ACC112 (cell line): ENCODE measurements at regions not wholly inside any gene's neighbourhood (a gene's known extent, or its start where the extent isn't known, plus 50 kb on each side); places are given as distances from the start of the nearest gene placed in this dataset.

ENCODE experiments used
- H2AFZ ChIP-seq: fragments of 200-600 bp; sonication (generic); one replicate; pipeline ENCODE4 v1.6.0; 2017; ENCODE audit warnings: antibody characterized with exemption, low read length; ENCODE audit not compliant: unreplicated experiment
- H3K27ac ChIP-seq: fragments of 200-600 bp; sonication (generic); 2 replicates; pipeline ENCODE4 v1.5.1; 2014; ENCODE audit warnings: low read depth, mild to moderate bottlenecking, antibody characterized with exemption, low read length, moderate library complexity
- H3K27me3 ChIP-seq: fragments of 200-600 bp; sonication (generic); 2 replicates; pipeline ENCODE4 v1.6.1; 2014; ENCODE audit warnings: mild to moderate bottlenecking, antibody characterized with exemption, low read length, moderate library complexity, mixed read lengths; ENCODE audit not compliant: insufficient read depth
- H3K36me3 ChIP-seq: fragments of 200-600 bp; sonication (generic); 2 replicates; pipeline ENCODE4 v1.6.1; 2016; ENCODE audit warnings: mild to moderate bottlenecking, antibody characterized with exemption, low read length, moderate library complexity, mixed read lengths; ENCODE audit not compliant: insufficient read depth
- H3K4me1 ChIP-seq: fragments of 200-600 bp; sonication (generic); one replicate; pipeline ENCODE4 v1.6.1; 2016; ENCODE audit warnings: low read length, mixed read lengths; ENCODE audit not compliant: insufficient read depth, unreplicated experiment, control insufficient read depth
- H3K4me3 ChIP-seq: fragments of 200-600 bp; sonication (generic); 2 replicates; pipeline ENCODE4 v1.5.1; 2014; ENCODE audit warnings: mild to moderate bottlenecking, low read depth, low read length
- H3K79me2 ChIP-seq: fragments of 200-600 bp; sonication (generic); one replicate; pipeline ENCODE4 v1.6.0; 2016; ENCODE audit warnings: low read length; ENCODE audit not compliant: control insufficient read depth, unreplicated experiment, insufficient read depth

DNA sequence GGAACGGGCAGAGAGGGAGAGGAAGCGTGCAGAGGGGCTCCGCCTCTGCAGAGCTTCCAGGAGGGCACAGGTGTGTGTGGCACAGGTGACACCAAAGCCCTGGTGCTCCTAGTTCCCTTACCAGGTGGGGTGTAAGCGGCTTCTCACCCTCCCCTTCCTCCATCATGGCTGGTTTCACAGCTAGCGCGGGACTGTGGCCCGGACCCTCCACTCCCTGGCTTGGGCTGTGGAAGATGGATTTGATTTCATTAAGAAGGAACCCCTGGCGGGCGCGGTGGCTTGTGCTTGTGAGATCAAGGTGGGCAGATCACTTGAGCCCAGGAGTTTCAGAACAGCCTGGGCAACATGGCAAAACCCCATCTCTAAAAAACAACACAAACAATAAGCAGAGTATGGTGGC is 241.2 kb upstream of the GSE1 start:
- Histone ChIP-seq H3K4me3 (peak overlapping the region; percentile 62), H3K79me2 (peaks cover 12% of the 10 kb centered on the region), H2AFZ (no peak overlapping the region), H3K27me3 (no peaks in the 10 kb centered on the region), H3K4me1 (peaks cover 40% of the 10 kb centered on the region), H3K27ac (no peak overlapping the region), H3K36me3 (no peaks in the 10 kb centered on the region)

DNA sequence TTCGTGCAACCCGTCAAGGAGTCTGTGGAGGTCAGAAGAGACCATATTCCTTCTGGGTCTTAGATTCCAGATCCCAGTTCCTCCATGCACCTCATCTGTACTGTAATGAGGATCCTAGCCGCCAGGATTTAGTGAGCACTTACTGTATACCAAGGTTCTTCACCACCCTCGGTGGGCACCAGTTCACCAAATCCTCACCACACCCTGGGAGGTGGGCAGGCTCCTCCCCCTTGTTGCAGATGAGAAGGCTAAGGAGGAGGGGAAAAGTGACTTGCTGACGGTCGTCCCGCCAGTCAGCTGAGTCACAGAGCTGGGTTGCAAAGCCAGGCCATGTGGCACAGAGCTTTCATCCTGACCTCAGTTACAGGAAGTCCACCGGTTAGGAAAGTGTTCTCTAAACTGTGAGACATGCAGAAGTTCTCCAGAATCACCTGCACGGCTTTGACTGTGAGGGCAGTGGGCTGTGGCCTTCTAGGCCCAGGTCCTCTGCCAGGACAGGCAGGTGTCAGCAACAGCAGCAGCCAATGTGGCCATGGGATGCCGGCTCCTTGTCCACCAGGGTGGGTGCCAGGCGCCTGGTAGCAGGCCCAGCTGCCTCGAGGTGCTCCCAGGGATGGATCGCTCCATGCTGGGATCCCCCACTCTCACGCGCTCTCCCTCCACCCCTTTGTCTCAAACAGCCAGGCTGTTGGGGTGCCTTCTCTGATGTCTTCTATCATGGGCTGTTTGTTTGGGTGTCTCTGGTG is 240.3 kb upstream of the GSE1 start:
- Histone ChIP-seq H3K4me1 (peaks cover 40% of the 10 kb centered on the region), H3K27me3 (no peaks in the 10 kb centered on the region), H3K4me3 (no peak overlapping the region), H3K79me2 (peaks cover 12% of the 10 kb centered on the region), H2AFZ (no peak overlapping the region), H3K36me3 (no peaks in the 10 kb centered on the region), H3K27ac (peak overlapping the region; percentile 50)

DNA sequence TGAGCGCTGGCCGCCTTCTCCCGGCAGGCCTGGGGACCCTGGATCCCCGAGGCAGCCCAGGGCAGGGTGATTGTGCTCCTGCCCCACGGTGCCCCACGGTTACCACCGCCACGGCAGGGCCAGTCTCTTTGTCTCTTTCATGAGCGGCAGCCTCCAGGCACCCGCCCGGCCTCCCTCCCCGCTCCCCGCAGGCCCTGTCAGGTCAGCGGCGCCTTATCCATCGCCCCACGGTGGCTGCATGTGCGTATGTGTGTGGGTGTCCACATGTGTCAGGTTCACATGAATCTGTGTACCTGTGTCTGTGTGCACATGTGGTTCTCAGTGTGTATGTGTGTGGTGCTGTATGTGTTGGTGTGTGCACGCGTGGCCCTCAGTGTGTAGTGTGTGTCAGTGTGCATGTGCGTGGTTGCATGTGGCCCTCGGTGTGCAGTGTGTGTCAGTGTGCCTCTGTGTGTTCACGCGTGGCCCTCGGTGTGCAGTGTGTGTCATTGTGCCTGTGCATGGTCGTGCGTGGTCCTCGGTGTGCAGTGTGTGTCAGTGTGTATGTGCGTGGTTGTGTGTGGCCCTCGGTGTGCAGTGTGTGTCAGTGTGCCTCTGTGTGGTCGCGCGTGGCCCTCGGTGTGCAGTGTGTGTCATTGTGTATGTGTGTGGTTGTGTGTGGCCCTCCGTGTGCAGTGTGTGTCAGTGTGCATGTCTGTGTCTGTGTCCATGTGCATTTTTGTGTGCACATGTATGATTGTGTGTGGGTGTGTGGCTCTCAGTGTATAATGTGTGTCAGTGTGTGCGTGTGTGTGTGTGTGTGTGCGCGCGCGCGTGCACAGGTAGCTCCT is 239.2 kb upstream of the GSE1 start:
- Histone ChIP-seq H3K79me2 (peaks cover 15% of the 10 kb centered on the region), H3K36me3 (no peaks in the 10 kb centered on the region), H2AFZ (no peak overlapping the region), H3K27ac (no peak overlapping the region), H3K4me3 (no peak overlapping the region), H3K4me1 (peaks cover 40% of the 10 kb centered on the region), H3K27me3 (no peaks in the 10 kb centered on the region)

DNA sequence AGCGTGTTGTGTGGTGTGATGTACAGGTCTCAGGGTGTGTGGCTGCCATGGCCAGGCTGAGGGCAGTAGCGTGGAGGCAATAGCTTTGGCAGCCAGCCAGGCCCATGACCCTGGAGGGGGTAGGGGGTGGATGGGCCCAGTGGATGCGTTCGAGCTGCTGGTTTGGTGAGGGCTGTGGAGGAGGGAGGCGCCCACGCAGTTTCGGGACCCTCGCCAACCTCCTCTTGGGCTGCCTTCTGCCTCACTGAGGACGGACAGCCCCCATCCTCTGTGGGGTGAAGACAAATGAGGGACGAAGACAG is 238.6 kb upstream of the GSE1 start:
- Histone ChIP-seq H3K4me3 (no peak overlapping the region), H2AFZ (no peak overlapping the region), H3K79me2 (peaks cover 15% of the 10 kb centered on the region), H3K27me3 (no peaks in the 10 kb centered on the region), H3K36me3 (no peaks in the 10 kb centered on the region), H3K4me1 (peaks cover 38% of the 10 kb centered on the region), H3K27ac (no peak overlapping the region)

DNA sequence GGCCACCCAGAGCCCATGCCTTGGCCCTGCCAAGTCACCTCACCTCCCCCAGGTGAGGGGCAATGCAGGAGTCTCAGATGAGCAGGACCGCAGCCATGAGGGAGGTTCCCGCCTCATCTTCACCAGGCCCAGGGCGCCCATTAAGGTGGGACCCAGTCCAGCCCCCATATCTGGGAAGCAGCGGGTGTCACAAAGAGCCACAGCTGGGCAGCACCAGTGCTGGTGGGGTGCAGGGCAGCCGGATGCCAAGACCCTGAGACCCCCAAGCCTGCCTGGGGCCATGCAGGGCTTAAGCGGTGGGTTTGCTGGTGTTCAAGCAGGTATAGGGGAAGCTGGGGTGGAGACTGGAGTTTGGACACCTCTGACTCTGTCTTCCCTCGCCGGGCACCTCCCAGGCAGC is 237.8 kb upstream of the GSE1 start:
- H3K27ac ChIP-seq, result no peak overlapping the region
- H3K79me2 ChIP-seq, result peaks cover 15% of the 10 kb centered on the region
- H3K4me1 ChIP-seq, result peaks cover 31% of the 10 kb centered on the region
- no peaks in the 10 kb centered on the region for H3K27me3 ChIP-seq
- no peak overlapping the region for H2AFZ ChIP-seq
- no peak overlapping the region for H3K4me3 ChIP-seq
- no peaks in the 10 kb centered on the region for H3K36me3 ChIP-seq

DNA sequence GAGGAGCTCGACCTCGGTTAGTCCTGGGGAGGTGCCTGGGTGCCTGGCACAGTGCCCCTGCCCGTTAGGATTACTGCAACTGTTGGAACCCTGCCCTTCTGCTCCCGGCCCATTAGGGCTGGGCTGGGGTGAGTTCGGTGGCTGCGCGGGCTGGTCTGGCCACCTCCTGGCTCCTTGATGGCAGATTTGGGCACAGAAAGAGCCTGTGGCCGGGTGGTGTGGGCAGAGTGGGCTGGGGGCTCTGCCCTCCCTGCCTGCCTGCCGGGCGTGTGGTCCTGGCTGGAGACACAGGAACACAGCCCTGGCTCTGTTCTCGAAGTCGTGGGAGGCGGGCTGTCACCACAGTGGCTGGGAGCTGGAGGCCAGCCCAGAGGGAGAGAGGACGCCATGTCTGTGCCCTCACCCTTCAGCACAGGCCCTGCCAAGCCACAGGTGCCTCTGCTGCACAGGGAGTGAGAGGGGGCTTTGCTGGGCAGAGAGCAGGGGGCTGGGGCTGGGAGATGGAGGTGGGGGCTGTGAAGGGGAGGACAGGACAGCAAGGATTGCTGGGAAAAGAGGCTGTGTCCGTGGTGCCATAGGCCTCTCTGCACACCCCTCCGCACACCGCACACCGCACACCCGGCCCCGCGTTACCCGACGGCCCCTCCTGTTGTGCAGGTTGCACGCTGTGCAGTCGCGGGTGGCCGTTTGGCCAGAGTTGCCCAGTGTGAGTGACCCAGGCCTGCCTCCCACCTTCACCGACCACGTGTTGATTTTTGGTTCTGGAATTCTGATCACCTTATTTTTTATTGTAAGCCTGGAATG is 236.6 kb upstream of the GSE1 start:
- Histone ChIP-seq H2AFZ (no peak overlapping the region), H3K27me3 (no peaks in the 10 kb centered on the region), H3K4me1 (peaks cover 20% of the 10 kb centered on the region), H3K4me3 (no peak overlapping the region), H3K79me2 (peaks cover 15% of the 10 kb centered on the region), H3K36me3 (no peaks in the 10 kb centered on the region), H3K27ac (no peak overlapping the region)

DNA sequence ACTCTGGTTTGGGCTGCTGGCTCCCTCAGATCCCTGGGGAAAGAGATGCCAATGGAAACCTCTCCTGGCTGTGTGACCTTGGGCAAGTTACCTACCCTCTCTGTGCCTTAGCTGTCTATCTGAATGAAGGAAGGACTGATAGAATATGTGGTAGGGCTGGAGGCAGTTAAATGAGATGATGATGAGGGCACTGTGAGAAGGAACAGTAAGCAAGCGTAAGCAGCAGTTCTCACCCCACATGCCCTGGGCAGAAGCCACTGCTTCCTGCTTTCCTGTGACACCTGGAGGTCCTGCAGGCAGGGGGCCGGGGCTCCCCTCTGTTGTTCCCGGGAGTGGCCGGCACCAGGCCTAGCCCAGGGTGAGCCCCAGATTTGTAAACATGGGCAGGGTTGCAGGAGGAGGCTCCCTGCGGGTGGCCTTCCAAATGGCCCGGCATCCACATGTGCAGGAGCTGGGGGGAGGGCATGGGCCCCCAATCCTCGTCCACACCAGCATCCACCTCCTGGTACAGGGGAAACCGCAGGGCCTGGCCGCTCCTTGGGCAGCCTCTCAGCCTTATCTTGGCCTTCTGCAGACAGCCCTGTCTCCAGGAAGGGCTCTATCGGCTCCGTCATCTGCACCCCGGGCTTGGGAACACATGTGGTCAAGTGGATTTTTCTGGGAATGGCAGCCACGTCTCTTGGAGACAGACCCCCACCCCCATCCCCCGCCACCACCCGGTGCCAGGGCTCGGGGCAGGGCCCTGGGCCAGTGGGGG is 235.6 kb upstream of the GSE1 start:
- no peak overlapping the region for H3K27ac ChIP-seq
- no peak overlapping the region for H2AFZ ChIP-seq
- no peaks in the 10 kb centered on the region for H3K36me3 ChIP-seq
- no peaks in the 10 kb centered on the region for H3K27me3 ChIP-seq
- H3K4me1 ChIP-seq, result peaks cover 18% of the 10 kb centered on the region
- no peak overlapping the region for H3K4me3 ChIP-seq
- H3K79me2 ChIP-seq, result peaks cover 15% of the 10 kb centered on the region

DNA sequence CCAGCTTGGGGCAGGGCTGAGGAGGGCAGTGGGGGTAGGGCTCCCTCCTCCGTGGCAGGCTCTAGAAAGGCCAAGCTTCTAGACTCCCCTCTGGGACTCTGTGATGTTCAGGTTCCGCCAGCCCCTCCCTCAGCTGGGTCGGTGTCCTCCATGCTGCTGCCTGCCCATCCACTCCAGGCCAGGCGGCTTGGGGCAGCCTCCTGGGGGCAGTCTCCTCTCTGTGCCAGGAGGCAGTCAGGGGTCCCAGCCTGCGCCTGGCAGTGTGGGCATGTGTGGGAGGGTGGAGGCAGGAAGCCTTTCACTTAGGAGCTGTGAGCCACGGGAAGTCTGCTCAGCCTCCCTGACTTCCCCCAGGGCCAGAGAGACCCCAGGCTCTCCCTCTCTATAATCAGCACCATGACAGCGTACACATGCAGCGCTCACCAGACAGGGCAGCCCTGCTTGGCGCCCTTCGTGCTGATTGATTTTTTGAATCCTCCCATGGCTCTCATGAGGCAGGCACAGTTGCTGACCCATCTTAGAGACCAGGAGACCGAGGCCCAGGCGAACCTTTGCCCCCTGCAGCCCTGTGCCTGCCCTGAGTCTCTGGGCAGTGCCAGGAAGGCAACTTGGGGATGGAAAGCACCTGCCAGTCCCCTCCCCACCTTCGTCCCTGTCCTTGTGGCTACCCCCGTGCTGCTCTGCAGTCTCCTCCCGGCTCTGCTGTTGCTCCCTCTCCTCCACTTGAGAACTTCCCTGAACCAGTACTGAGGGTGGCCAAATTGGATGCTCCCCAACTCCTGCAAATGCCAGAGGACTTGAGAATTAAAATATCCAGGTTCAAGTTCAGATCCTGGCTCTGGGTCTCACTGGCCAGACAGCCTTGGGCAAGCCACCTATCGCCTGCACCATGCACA is 234.7 kb upstream of the GSE1 start:
- H3K4me1 ChIP-seq, result peaks cover 10% of the 10 kb centered on the region

DNA sequence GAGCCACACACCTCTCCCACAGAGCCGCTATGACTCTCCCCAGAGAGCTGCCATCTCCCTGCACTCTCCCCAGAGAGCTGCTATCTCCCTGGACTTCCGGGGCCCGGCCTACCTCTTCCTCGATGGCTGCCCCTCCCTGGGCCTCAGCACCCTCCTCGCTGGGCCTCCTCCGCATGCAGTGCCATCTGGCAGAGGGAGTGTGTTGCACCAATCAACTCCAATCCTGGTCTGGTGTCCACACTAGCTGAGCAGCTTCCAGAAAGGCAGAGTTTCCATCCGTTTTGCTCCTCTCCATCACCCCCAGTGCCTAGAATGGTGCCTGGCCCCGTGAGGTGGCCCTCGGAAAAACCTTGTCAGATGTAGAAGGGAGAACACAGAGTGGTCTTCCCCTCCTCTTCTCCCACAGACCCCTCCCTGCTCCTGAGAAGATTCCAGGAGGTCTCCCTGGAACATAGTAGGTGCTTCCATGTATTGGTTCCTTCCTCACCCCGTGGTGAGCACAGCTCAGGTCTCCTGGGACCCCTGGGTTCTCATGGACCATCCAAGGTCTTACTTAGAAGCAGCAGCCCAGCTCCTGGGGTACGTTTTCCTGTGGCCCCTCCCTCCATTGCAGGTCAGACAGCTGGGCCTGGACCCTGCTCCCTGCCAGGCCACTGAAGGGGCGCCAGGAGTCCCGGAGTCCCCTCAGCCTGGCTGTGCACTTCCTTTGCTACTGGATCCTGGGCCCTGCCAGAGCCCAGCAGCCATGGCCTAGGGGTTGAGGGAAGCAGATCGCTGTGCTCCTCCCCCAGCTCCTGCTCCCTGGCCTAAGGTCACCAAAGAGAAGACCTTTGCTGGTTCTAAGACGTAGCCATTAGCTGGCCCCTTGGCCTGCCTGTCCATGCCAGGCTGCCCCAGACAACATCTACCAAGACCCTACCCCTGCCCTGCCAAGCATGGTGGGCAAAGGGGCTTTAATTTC is 233.8 kb upstream of the GSE1 start:
- Histone ChIP-seq H3K36me3 (no peaks in the 10 kb centered on the region), H3K4me3 (no peak overlapping the region), H3K79me2 (peaks cover 10% of the 10 kb centered on the region), H3K4me1 (peaks cover 8% of the 10 kb centered on the region), H2AFZ (no peak overlapping the region), H3K27ac (no peak overlapping the region), H3K27me3 (no peaks in the 10 kb centered on the region)

More for the DNA sequence above, 234.7 kb upstream of the GSE1 start:
- Histone ChIP-seq H3K36me3 (no peaks in the 10 kb centered on the region), H3K27me3 (no peaks in the 10 kb centered on the region), H3K4me3 (no peak overlapping the region), H3K27ac (no peak overlapping the region), H3K79me2 (peaks cover 14% of the 10 kb centered on the region), H2AFZ (no peak overlapping the region)
